ENCODE measurements at regions not wholly inside any gene's neighbourhood (a gene's known extent, or its start where the extent isn't known, plus 50 kb on each side); places are given as distances from the start of the nearest gene placed in this dataset.
"Not testable (repeated sequence)": the region's sequence is repeated elsewhere in the genome, so short reads cannot be mapped to it uniquely, and the experiment has no call there.

GRCh38 chr7:66564045-66564444, 64.6 kb upstream of the KCTD7 start:
- DNase-seq (ENCODE audit: low spot score in 2 of 2) (no peak), FAIRE-seq (no peak)

GRCh38 chr7:66570179-66570578, 58.5 kb upstream of the KCTD7 start:
- not testable (repeated sequence) for FAIRE-seq; DNase-seq (ENCODE audit: low spot score in 2 of 2)

- FAIRE-seq (no peak), DNase-seq (ENCODE audit: low spot score in 2 of 2) (no peak)
Observed at GRCh38 chr7:66571568-66571967, 57.1 kb upstream of the KCTD7 start.

DNA sequence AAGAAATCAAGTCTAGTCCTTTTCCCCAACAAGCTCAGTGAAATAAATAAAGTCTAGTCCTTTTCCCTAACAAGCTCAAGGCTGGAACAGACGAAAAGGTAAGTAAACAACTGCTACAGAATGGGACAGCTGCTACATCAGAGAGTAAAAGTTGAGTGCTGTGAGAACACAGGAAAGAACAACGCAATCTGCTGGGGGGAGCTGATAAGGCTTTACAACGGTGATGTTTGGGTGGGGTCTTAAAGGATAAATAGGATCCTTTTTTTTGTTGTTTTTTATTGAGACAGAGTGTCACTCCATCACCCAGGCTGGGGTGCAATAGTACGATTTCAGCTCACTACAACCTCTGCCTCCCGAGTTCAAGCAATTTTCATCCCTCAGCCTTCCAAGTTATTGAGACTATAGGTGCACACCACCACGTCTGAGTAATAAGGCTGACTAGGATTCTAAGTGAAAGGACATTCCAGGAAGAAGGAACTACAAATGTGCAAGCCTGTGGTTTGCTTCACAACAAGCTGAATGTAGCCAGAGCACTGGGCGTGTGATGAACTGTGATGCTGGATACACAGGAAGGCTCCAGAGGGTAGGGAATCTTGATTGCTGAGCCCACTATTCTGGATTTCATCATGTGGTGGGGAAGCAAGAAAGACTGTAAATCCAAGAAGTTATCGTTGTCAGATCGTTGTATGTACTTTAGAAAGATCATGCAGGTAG, 54.7 kb upstream of the KCTD7 start:
- FAIRE-seq; DNase-seq (ENCODE audit: low spot score in 2 of 2): not testable (repeated sequence)

- not testable (repeated sequence) for FAIRE-seq; DNase-seq (ENCODE audit: low spot score in 2 of 2)
Observed at GRCh38 chr7:66574768-66575167, 53.9 kb upstream of the KCTD7 start.

DNA sequence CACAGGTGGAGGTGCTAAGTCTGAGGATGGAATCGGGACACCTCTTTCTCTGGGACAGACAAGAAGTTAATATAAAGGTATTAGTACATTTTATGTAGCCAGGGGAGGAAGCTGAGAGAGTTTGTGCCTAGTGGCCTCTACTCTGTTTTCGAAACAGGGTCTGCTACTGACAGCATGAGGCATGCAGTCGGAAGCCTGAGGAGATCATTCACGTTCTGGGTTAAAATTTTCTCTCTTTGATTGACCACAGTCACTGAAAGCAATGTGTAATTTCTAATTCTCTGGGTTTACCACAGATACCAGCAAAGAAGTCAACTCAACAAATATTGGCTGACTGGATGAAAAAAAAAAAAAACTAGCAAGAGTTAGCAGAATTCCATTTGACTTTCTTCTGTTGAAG, 53.3 kb upstream of the KCTD7 start:
- no peak for DNase-seq (ENCODE audit: low spot score in 2 of 2)
- no peak for FAIRE-seq

DNA sequence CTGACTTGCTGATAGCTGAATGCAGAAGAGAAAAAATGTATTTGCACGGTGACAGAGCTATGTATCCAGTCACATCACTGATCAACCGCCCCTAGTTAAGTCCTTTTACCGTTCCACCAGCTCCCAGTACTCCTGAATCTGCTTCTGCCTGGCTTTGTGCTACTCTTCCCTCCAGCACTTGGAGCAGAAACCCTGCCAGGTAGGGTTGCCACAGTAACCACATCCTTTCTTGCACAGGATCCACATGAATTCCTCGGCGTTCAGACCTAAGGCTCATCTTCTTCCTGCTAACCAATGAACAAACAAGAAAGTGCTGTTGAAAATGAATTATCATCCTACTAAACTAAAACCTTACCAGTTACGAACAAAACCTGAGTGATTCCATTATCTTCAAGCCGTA, 52.0 kb upstream of the KCTD7 start:
- no peak for DNase-seq (ENCODE audit: low spot score in 2 of 2)

More for the DNA sequence above, 52.0 kb upstream of the KCTD7 start:
- FAIRE-seq: no peak
